GM12865 (cell line): ENCODE measurements at regions not wholly inside any gene's neighbourhood (a gene's known extent, or its start where the extent isn't known, plus 50 kb on each side); places are given as distances from the start of the nearest gene placed in this dataset.

ENCODE experiments used
- DNase-seq: peaks from one replicate; pipeline ENCODE4 v3.0.0; 2010; ENCODE audit warnings: low read depth
- H3K4me3 ChIP-seq: 2 replicates; pipeline ENCODE4 v1.5.1; 2011; ENCODE audit warnings: mild to moderate bottlenecking, low read depth, low read length, control low read depth
- CTCF ChIP-seq: IDR thresholded peaks from 2 replicates; pipeline ENCODE4 v1.5.1; 2011; ENCODE audit warnings: low read length, control low read depth, low read depth, inconsistent platforms; ENCODE audit not compliant: insufficient read depth; ENCODE audit errors: missing control alignments

GRCh38 chr2:6017736-6018286, 325.6 kb downstream of the SOX11 start:
- no peak for TF ChIP-seq CTCF
- no peak overlapping the region for H3K4me3 ChIP-seq

DNA sequence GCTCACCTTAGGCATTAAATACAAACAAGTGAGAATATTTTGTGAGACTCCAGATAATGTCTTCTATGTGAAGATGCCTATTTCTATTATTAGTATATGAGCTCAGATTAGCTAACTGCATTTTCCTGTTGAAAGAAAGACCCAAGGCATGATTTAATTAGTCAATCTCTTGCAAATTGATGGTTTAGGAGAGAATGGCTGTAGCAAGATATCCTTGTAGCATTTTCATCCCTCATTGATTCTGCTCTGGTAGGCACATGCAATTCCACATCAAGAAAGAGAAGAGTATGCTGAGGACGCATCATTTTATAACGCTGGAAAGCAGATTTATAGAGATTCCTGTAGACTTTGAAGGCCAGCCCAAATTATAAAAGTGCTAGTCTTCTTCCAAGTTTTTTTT, 332.0 kb downstream of the SOX11 start:
- H3K4me3 ChIP-seq, result no peak overlapping the region
- no peak for TF ChIP-seq CTCF
- DNase-seq, result no peak

More at GRCh38 chr2:6017736-6018286, 325.6 kb downstream of the SOX11 start:
- DNase-seq, result no peak

GRCh38 chr2:6024784-6025183, 332.6 kb downstream of the SOX11 start:
- H3K4me3 ChIP-seq, result no peak overlapping the region
- no peak for TF ChIP-seq CTCF
- no peak for DNase-seq

DNA sequence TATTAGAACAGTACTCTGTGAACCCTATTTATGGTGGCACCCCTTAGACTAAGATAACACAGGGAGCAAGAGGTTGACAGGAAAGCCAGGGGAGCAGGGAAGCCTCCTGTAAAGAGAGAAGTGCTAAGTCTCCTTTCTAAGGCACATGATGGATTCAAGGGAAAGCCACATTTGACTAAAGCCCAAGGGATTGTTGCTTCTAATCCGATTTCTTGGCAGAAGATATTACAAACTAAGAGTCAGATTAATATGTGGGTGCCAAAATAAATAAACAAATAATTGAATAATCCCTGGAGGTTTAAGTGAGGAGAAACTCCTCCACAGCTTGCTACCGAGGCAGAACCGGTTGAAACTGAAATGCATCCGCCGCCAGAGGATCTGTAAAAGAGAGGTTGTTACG, 333.2 kb downstream of the SOX11 start:
- TF ChIP-seq CTCF, result no peak
- no peak overlapping the region for H3K4me3 ChIP-seq
- DNase-seq, result no peak

DNA sequence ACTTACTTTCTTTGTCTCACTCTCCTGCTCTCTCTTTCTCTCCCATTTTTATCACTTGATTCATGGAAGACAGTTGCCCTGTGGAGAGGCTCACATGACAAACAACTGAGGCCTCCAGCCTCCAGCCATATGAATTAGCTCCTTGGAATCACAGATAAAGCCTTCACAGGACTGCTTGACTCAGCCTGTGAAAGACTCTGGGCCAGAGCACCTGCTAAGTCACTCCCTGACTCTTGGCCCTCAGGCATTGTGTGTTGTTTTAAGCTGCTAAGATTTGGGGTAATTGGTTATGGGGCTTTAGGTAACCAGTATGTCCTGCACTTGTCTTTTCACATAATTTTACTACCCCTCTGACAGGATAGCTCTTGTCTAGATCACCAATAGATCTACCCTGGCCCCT, 334.9 kb downstream of the SOX11 start:
- no peak overlapping the region for H3K4me3 ChIP-seq
- TF ChIP-seq CTCF, result no peak
- no peak for DNase-seq

DNA sequence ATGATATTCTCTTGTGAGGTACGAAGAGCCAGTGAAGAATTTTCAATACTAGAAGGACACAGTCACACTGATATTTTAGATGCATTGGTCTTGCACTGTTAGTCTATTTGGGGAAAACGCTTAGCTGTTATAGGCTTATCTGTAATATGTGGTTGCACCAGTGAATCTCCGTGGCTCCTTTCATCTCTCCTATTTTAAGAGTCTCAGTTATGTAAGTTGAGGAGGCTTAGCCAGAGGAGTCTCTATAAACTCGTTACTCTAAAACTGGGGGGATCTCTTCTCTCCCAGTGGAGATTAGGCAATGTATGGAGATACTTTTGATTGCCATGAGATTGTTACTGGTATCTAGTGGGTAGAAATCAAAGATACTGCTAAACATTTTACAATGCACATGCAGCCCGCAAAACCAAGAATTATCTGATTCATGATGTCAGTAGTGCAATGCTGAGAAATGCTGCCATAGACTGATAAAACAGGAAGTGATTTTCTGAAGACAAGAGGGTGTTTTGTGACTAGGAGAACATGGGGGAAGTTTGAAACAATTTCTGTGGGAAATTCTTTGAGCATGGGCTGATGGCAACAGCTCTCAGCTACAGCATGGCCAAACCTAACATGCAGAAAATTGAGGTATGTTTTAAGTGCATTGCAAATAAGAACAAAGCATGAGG, 339.1 kb downstream of the SOX11 start:
- TF ChIP-seq CTCF, result no peak
- H3K4me3 ChIP-seq, result no peak overlapping the region
- DNase-seq, result no peak

GRCh38 chr2:6036211-6036610, 344.0 kb downstream of the SOX11 start:
- no peak overlapping the region for H3K4me3 ChIP-seq
- no peak for DNase-seq
- no peak for TF ChIP-seq CTCF
